ENCODE measurements at regions not wholly inside any gene's neighbourhood (a gene's known extent, or its start where the extent isn't known, plus 50 kb on each side); places are given as distances from the start of the nearest gene placed in this dataset.

- DNase-seq (ENCODE audit: low read depth), result no peak
Observed at GRCh38 chr18:77754475-77755044, 504.9 kb downstream of the GALR1 start.

DNA sequence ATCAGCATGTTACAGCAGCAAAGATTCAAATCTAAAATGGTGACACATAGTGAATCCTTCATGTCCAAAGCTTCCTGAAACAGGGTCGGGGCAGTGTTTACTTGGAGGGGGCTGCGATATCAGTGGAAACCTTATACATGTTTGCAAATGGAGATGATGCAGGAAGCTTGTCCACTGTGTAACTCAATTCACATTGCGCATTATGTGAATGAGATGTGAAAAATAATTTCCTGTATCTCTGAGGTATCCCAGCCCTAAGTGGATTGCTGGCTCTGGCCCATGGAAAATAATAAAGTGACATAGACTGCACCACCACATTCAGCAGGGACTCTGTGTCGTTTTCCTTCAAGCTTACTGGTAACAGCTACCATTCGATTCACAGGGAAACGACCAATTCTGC is 505.5 kb downstream of the GALR1 start:
- DNase-seq (ENCODE audit: low read depth), result no peak

DNA sequence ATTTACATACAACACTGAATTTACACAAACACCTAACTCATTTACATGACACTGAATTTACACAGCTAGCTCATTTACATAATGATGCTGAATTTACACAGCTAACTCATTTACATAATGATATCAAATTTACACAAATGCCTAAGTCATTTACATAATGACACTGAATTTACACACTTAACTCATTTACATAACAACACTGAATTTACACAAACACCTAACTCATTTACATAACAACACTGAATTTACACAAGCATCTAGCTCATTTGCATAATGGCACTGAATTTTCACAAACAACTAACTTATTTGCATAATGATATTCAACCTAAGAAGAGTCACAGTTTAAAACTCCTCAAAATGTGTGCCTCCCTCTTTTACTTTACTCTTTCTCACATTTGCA is 511.7 kb downstream of the GALR1 start:
- DNase-seq (ENCODE audit: low read depth), result no peak

DNA sequence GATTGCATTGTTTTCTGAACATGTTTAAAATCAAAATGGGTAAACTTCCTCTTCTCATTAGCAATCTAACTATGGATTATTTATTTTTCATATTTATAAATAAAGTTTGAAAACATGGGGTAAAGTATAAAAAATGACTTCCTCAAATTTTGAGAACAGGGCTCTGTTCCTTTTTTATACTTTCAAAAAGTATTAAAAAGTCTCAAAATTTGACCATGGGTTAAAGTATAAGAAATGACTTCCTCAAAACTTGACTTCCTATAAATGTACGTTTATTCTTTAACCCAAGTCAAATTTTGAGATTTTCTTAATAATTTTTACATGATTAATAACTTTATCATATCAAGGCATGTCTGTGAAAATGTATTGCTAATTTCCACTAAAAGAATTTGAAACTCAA is 512.4 kb downstream of the GALR1 start:
- no peak for DNase-seq (ENCODE audit: low read depth)

DNA sequence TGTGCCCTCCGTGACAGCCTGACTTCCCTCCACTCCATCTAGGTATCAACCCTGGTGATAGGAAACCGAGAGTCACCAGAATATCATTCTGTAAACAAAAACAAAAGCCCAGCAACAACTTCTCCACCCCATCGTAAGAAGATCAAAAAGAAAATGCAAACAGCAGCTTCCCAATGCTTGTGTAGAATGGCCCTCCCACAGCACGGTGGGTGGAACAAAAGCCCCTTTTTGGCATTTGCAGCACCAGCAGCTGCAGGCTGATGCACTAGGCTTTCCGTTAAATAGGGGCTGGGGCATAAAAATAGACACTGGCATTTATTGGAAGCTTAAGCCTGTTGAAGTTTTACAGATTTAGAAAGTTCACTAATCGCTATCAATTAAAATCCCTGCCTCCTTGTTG is 513.0 kb downstream of the GALR1 start:
- DNase-seq (ENCODE audit: low read depth), result no peak

DNA sequence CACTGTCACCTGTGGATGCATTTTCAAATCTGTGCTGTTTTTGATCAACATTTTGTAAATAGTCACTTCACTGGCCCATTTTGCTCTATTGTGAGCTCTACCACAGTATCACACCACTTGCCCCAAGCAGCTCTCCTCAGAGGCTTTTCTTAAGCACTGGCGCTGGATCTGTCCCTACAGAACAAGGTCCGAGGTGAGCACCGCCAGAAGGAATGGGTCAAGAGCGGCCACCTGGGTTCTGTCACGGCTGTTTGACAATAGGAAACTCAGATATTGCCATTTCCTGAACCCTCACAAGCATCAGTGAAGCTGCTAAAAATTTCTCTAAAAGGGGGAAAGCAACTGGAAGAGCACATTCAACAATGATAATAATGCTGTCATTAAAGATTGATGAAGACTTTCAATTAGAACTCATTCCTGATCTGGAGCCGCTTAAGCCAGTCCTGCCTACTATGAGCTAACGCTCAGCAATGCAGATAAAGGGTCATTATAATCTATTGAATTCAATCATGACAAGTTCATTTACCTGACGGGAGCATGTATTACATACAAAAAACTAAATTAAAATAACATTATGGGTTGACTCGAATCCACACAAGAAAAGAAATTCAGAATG is 514.0 kb downstream of the GALR1 start:
- no peak for DNase-seq (ENCODE audit: low read depth)

- DNase-seq (ENCODE audit: low read depth), result no peak
Observed at GRCh38 chr18:77765468-77765867, 515.8 kb downstream of the GALR1 start.

GRCh38 chr18:77766421-77766820 is 516.8 kb downstream of the GALR1 start:
- no peak for DNase-seq (ENCODE audit: low read depth)

GRCh38 chr18:77772177-77772576 is 522.5 kb downstream of the GALR1 start:
- DNase-seq (ENCODE audit: low read depth), result no peak

GRCh38 chr18:77776104-77776503 is 526.5 kb downstream of the GALR1 start:
- no peak for DNase-seq (ENCODE audit: low read depth)

- DNase-seq (ENCODE audit: low read depth), result no peak
Observed at GRCh38 chr18:77777163-77777562, 527.5 kb downstream of the GALR1 start.

DNA sequence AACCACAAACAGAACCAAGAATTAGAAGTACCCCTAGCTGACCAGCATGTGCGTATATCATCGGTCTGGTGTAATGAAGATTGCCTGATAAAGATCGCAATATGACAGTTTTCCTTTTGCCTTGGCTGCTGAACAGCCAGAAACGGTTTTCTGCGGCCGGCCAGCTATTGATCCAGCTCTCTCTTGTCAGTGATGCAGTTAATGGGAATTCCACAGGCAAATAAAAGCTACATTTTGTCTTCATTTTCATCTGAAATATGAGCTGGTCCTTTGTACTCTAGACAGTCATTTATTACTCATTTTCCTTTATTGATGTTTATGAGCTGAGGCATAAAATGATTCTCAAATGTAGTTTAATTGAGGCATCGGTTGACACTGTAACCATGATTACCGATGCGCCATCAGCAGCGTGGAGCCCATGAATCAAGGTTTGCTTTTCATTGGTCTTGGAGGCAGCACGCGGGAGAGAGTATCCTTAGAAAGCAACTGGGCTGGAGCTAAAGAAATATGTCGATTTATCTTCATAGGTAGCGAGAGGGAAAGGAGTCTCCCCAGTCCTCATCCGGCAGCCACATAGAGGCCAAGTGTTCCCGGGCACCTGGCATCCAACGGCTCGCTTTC is 535.2 kb downstream of the GALR1 start:
- no peak for DNase-seq (ENCODE audit: low read depth)

- no peak for DNase-seq (ENCODE audit: low read depth)
Observed at GRCh38 chr18:77785415-77785975, 535.8 kb downstream of the GALR1 start.

GRCh38 chr18:77803024-77803423 is 553.4 kb downstream of the GALR1 start:
- no peak for DNase-seq (ENCODE audit: low read depth)

DNA sequence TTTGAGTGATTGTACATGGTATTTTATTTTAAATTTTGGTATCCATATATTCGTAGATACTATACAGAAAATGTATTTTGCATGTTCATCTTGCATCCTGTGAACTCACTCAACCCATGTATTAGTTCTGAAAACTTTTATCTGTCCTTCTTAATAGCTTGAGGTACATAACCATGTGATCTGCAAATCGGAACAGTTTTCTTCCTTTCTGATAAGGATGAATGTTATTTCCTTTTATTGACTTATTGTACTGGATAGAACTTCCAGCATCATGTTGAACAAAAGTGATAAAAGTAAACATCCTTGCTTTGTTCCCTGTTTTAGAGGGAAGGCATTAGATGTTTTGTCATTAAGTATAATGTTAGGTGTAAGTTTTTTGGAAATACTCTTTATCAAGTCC is 554.7 kb downstream of the GALR1 start:
- no peak for DNase-seq (ENCODE audit: low read depth)

GRCh38 chr18:77807650-77808049 is 558.0 kb downstream of the GALR1 start:
- no peak for DNase-seq (ENCODE audit: low read depth)

DNA sequence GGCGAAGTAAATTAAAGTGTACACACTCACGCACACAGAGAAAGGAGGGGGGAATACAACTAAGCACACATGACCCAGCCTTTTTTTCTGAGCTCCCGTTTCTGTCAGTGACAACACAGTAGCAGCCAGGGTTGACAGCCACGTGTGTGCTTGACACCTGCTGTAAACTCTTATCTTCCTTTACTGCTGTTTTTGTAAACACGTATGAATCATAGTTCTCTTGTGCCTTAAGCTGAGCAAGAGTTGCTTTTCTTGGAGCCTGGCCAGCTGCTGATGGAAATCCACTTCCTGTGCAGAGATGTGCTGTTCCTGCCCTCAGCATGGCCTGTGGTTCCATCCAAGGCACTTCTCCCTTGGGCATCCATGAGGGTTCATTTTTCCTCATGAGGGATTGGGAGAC is 561.9 kb downstream of the GALR1 start:
- no peak for DNase-seq (ENCODE audit: low read depth)

DNA sequence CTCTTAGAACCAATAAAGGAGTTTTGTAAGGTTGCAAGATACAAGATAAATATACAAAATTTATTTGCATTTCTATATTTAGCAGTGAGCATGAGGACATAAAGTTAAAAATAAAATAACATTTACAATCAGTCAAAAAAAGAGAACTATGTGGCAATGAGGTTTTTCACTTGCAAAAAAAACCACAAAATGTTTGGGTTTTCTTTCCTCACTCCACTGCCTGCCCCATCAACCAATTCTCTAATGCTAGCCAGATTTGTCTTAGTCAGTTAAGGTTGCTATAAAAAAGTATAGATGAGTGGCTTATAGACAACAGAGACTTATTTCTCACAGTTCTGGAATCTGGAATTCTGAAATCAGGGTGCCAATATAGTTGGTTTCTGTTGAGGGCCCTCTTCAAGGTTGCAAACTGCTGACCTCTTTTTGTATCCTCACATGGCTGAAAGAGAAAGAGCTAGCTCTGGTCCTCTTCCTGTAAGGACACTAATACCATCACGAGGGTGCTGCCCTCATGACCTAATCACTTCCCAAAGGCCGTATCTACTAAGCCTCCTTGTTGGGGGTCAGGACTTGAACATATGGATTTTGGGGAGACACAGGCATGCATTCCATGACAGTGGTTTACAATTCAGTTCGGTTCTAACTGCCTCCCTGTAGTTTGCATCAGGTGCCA is 566.2 kb downstream of the GALR1 start:
- no peak for DNase-seq (ENCODE audit: low read depth)

- no peak for DNase-seq (ENCODE audit: low read depth)
Observed at GRCh38 chr18:77818328-77818727, 568.7 kb downstream of the GALR1 start.

DNA sequence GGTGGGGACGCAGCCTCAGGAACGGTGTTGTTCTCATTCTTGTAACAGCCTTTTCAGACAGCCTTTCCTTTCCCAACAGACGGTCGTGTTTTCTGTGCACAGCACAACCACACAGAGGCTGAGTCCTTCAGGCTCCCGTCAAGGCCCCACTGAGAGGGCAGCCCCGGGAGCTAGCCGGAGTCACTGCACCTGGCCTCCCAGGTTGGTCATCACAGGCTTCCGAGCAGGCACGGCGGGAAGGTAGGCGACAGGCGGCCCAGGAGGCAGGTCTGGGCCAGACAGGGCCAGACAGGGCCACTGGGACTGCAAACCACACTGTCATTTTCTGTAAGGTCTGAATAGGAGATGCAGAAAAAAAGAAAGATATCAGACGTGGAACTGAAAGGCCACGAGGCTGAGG is 570.8 kb downstream of the GALR1 start:
- no peak for DNase-seq (ENCODE audit: low read depth)

- no peak for DNase-seq (ENCODE audit: low read depth)
Observed at GRCh38 chr18:77821892-77822291, 572.2 kb downstream of the GALR1 start.

- DNase-seq (ENCODE audit: low read depth), result no peak
Observed at GRCh38 chr18:77822632-77823031, 573.0 kb downstream of the GALR1 start.

- DNase-seq (ENCODE audit: low read depth), result no peak
Observed at GRCh38 chr18:77833807-77834206, 584.2 kb downstream of the GALR1 start.

Measured in forelimb muscle (tissue), 1 donor.